A673 (cell line): ENCODE measurements at regions not wholly inside any gene's neighbourhood (a gene's known extent, or its start where the extent isn't known, plus 50 kb on each side); places are given as distances from the start of the nearest gene placed in this dataset.

Experiments used
- BruUV-seq: library from RNA; stranded (reverse); fragments of 400-500 nt; replicated peaks from 2 replicates; lab custom pipeline; 2021; lab: Mats Ljungman, UMichigan
- CTCF ChIA-PET: fragments of 300-600 bp; sonication (Branson Sonifier 250); formaldehyde crosslinking; loops from one replicate; lab custom pipeline; 2022; ENCODE audit warnings: antibody characterized with exemption; lab: Charles Lee
- POLR2A ChIA-PET: fragments of 300-600 bp; sonication (Branson Sonifier 250); formaldehyde crosslinking; loops from one replicate; lab custom pipeline; 2022; ENCODE audit warnings: antibody characterized with exemption; ENCODE audit not compliant: low non-redundant PET; lab: Charles Lee
- DNase-seq: peaks from one replicate; pipeline ENCODE4 v3.0.0-alpha.2; 2015; ENCODE audit warnings: low spot score
- H3K27ac ChIP-seq: fragments of 200-600 bp; sonication (generic); 2 replicates; pipeline ENCODE4 v1.5.1; 2016; ENCODE audit warnings: mixed run types, low read depth, mild to moderate bottlenecking, mixed read lengths, antibody characterized with exemption, low read length; ENCODE audit not compliant: poor library complexity, severe bottlenecking
- H3K27me3 ChIP-seq: fragments of 200-600 bp; sonication (generic); replicated peaks from 2 replicates; pipeline ENCODE4 v1.6.1; 2017; ENCODE audit warnings: mixed run types, low read depth, mild to moderate bottlenecking, mixed read lengths, antibody characterized with exemption, low read length; ENCODE audit not compliant: insufficient read depth, poor library complexity
- H3K36me3 ChIP-seq: fragments of 200-600 bp; sonication (generic); 2 replicates; pipeline ENCODE4 v1.6.1; 2016; ENCODE audit warnings: mixed run types, mild to moderate bottlenecking, mixed read lengths, antibody characterized with exemption, low read length; ENCODE audit not compliant: insufficient read depth, poor library complexity, severe bottlenecking
- H3K4me1 ChIP-seq: fragments of 200-600 bp; sonication (generic); 2 replicates; pipeline ENCODE4 v1.6.1; 2017; ENCODE audit warnings: mixed run types, mild to moderate bottlenecking, mixed read lengths, antibody characterized with exemption, low read length; ENCODE audit not compliant: insufficient read depth, poor library complexity, severe bottlenecking
- H3K4me3 ChIP-seq: fragments of 200-600 bp; sonication (generic); 2 replicates; pipeline ENCODE4 v1.5.1; 2016; ENCODE audit warnings: low read depth, mixed run types, mild to moderate bottlenecking, mixed read lengths, low read length; ENCODE audit not compliant: poor library complexity, severe bottlenecking
- H3K9me3 ChIP-seq: fragments of 200-600 bp; sonication (generic); 2 replicates; pipeline ENCODE4 v1.6.1; 2016; ENCODE audit warnings: mixed run types, low read depth, mild to moderate bottlenecking, mixed read lengths, antibody characterized with exemption, low read length; ENCODE audit not compliant: poor library complexity, severe bottlenecking
- CTCF ChIP-seq: fragments of 300-800, 200-600 bp; sonication (generic); conservative IDR thresholded peaks from 2 replicates; pipeline ENCODE4 v1.5.1; 2017; ENCODE audit warnings: low read depth, mild to moderate bottlenecking, antibody characterized with exemption, low read length, moderate library complexity, mixed read lengths
- EZH2 ChIP-seq: fragments of 200-600 bp; sonication (generic); IDR thresholded peaks from 2 replicates; pipeline ENCODE4 v1.6.1; 2017; ENCODE audit warnings: borderline replicate concordance, low read depth, mild to moderate bottlenecking, mixed read lengths, antibody characterized with exemption, low read length; ENCODE audit not compliant: poor library complexity, severe bottlenecking
- intact Hi-C: fragments of 100-400 bp; cut with micrococcal nuclease; formaldehyde crosslinking; loops from one replicate; pipeline ENCODE4 v1.10.0; 2022; ENCODE audit not compliant: unreplicated experiment

GRCh38 chr21:26412885-26413284 lies 160.2 kb downstream of the CYYR1 start:
- CTCF ChIA-PET: no interaction called here
- intact Hi-C loops: no loop called here
- H3K36me3 ChIP-seq: no peaks in the 10 kb centered on the region
- H3K27ac ChIP-seq: no peak overlapping the region
- BruUV-seq: no TSS peak
- H3K4me1 ChIP-seq: peaks cover 20% of the 10 kb centered on the region
- no peaks in the 10 kb centered on the region for H3K27me3 ChIP-seq
- POLR2A ChIA-PET: no interaction called here
- TF ChIP-seq EZH2 (no peak), CTCF (no peak)
- no peaks in the 10 kb centered on the region for H3K9me3 ChIP-seq
- DNase-seq: no peak
- H3K4me3 ChIP-seq: no peak overlapping the region

GRCh38 chr21:26409735-26410134 lies 163.4 kb downstream of the CYYR1 start:
- peak overlapping the region; percentile 35 for H3K27ac ChIP-seq
- intact Hi-C loops: loop anchor here (5.0 kb wide), 1 partner anchor 78 kb away; no protein-coding TSS in a partner anchor
- BruUV-seq: no TSS peak
- CTCF ChIA-PET: no interaction called here
- no peak overlapping the region for H3K4me3 ChIP-seq
- no peaks in the 10 kb centered on the region for H3K36me3 ChIP-seq
- peak; percentile 75 for DNase-seq
- no peaks in the 10 kb centered on the region for H3K27me3 ChIP-seq
- POLR2A ChIA-PET: no interaction called here
- TF ChIP-seq CTCF (no peak), EZH2 (no peak)
- H3K4me1 ChIP-seq: peaks cover 39% of the 10 kb centered on the region
- no peaks in the 10 kb centered on the region for H3K9me3 ChIP-seq

GRCh38 chr21:26408511-26408910 lies 164.6 kb downstream of the CYYR1 start:
- Histone ChIP-seq H3K9me3 (no peaks in the 10 kb centered on the region), H3K27ac (no peak overlapping the region), H3K27me3 (no peaks in the 10 kb centered on the region), H3K4me1 (peaks cover 39% of the 10 kb centered on the region), H3K36me3 (no peaks in the 10 kb centered on the region), H3K4me3 (no peak overlapping the region)
- BruUV-seq: no TSS peak
- CTCF ChIA-PET: no interaction called here
- intact Hi-C loops: loop anchor here (5.0 kb wide), 1 partner anchor 79 kb away; no protein-coding TSS in a partner anchor
- POLR2A ChIA-PET: no interaction called here
- TF ChIP-seq EZH2: no peak
- TF ChIP-seq CTCF: no peak
- DNase-seq: no peak
